ENCODE measurements at regions not wholly inside any gene's neighbourhood (a gene's known extent, or its start where the extent isn't known, plus 50 kb on each side); places are given as distances from the start of the nearest gene placed in this dataset.

- no peaks in the 10 kb centered on the region for H3K36me3 Mint-ChIP-seq
- no peak overlapping the region for H3K4me3 Mint-ChIP-seq
- peaks cover 2% of the 10 kb centered on the region for H3K27me3 Mint-ChIP-seq
- peaks cover 0 to 5% (median 0%) of the 10 kb centered on the region in 3 donors for H3K4me1 Mint-ChIP-seq
- peaks cover 2 to 7% (median 3%) of the 10 kb centered on the region in 3 donors for H3K9me3 Mint-ChIP-seq
- H3K27ac Mint-ChIP-seq = no peak overlapping the region
Measured at GRCh38 chr11:69370984-69371709, 77.2 kb downstream of the MYEOV start.

DNA sequence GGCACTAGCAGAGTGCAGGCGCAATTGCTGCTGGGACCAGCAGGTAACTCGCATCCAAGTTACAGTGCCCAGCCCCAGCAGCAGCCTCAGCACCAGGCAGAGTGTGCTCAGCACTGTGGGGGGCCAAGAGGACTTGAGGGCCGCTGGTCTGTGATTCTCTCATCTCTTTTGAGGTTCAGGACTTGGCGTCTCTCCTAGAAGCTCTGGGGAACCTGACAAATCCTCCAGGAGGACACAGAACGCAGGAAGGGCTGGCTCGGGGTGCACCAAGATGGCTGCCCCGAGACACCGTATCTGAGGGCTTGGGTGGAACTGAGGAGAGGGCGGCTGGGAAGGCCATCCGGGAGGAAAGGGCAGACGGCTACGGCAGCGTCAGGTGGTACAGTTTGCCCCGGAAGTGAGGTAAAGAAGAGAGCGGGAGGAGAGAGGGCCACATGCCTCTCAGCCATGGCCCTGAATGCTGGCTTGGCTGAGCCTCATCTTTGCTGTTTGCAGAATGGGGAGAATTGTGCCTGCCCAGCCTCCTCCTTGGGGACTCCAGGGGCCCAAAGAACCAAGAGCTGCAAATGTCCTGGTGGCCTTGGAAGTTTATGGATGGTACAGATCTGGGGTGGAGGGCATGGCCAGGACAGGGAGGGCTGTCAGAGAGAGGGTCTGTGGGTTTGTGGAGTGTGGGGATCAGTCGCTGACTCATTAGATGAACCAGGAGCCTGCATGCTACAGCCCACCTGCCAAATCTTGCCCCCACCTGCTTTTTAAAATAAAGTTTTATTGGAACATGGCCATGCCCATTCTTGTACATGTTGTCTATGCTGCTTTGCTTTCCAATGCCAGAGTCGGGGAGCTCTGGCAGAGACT lies 78.0 kb downstream of the MYEOV start:
- no peaks in the 10 kb centered on the region for H3K36me3 Mint-ChIP-seq

GRCh38 chr11:69372589-69373250 lies 78.8 kb downstream of the MYEOV start:
- H3K27me3 Mint-ChIP-seq = peaks cover 2% of the 10 kb centered on the region

More for the DNA sequence above, 78.0 kb downstream of the MYEOV start:
- H3K4me1 Mint-ChIP-seq = peaks cover 0 to 5% (median 0%) of the 10 kb centered on the region in 3 donors
- H3K9me3 Mint-ChIP-seq = peaks cover 2 to 7% (median 3%) of the 10 kb centered on the region in 3 donors
- H3K27ac Mint-ChIP-seq = peak overlapping the region in 1 of 3 donors; percentile 73
- H3K27me3 Mint-ChIP-seq = peaks cover 2% of the 10 kb centered on the region
- no peak overlapping the region for H3K4me3 Mint-ChIP-seq

DNA sequence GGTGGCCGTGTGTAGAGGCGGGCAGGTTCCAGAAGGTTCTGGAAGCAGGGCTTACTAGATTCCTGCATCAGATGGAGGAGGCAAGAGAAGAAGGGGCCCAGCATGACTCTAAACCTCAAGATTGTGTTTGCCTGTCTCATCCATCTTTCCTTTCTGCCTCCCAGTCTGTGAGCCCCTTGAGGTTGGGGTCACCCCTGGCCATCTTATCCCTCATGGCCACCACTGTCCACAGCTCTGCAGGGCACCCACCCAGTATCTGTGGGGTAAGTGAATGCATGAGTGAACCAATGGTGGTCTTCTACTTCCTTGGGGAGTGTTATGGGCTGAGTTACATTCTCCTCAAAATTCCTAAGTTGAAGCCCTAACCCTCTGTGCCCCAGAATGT lies 79.3 kb downstream of the MYEOV start:
- Mint-ChIP-seq H3K36me3 (no peaks in the 10 kb centered on the region), H3K27ac (no peak overlapping the region), H3K4me3 (no peak overlapping the region), H3K27me3 (peaks cover 2% of the 10 kb centered on the region), H3K4me1 (peaks cover 0 to 5% (median 0%) of the 10 kb centered on the region in 3 donors), H3K9me3 (peaks cover 2 to 7% (median 3%) of the 10 kb centered on the region in 3 donors)

More at GRCh38 chr11:69372589-69373250, 78.8 kb downstream of the MYEOV start:
- peaks cover 0 to 5% (median 0%) of the 10 kb centered on the region in 3 donors for H3K4me1 Mint-ChIP-seq
- H3K9me3 Mint-ChIP-seq = peaks cover 2 to 7% (median 3%) of the 10 kb centered on the region in 3 donors
- no peaks in the 10 kb centered on the region for H3K36me3 Mint-ChIP-seq
- no peak overlapping the region for H3K4me3 Mint-ChIP-seq
- H3K27ac Mint-ChIP-seq = no peak overlapping the region

DNA sequence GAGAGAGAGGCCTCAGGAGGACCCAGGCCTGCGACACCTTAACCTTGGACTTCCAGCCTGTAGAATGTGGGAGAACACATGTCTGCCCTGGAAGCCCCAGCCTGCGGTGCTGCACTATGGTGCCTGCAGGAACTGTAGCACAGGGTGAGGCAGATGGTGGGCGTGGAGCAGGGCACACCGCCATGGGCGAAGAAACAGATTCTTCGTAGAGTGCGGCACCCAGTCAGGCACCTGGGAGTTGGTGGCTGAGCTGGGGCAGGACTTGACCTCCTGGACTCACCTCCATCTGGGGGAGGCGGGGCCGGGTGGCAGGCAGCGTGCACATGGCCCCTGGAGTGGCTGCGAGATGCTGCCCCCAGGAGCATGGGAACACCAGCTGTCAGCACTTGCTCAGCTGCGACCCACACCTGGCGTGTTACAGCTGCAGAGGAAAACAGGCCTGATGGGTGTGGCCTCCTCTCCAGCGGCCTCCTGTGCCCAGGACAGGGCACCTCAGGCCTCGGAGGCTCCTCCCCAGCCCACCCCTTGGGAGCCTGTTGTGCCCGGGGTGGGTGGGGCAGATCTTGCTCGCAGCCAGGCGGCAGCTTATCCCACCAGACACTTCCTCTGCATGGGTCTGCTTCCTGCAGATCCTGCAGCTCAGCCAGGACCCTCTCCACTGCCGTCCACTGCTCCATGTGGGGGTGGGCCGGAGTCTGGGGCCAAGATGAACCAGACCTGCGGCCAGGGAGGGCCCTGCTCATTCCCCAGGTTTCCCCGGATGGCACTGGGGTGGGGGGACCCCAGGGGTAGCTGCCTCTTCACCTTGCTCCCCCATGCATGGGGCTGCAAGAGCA lies 80.4 kb downstream of the MYEOV start:
- H3K9me3 Mint-ChIP-seq = peaks cover under 1 to 3% (median 2%) of the 10 kb centered on the region in 3 donors
- no peaks in the 10 kb centered on the region for H3K36me3 Mint-ChIP-seq
- H3K4me1 Mint-ChIP-seq = peaks cover 0 to 5% (median 0%) of the 10 kb centered on the region in 3 donors
- no peak overlapping the region for H3K4me3 Mint-ChIP-seq
- peaks cover 2% of the 10 kb centered on the region for H3K27me3 Mint-ChIP-seq
- peak overlapping the region in 1 of 3 donors; percentile 23 for H3K27ac Mint-ChIP-seq

DNA sequence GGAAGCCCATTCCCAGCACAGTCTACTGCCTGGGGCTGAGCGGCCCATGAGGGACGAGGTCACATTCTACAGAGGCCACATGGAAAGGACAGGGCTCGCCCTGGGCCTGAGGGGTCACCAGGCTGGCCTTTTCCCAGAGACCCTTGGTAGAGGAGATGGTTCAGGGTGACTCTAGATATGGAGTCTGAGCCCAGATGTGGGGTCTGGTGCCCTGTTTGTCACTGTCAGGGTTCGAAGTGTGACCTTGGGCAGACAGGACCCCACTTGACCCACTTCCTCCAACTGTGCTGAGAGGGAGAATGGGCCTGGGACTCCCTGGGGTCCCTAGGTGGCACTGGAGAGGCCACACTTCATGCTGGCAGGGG lies 81.0 kb downstream of the MYEOV start:
- peaks cover 0 to 5% (median 0%) of the 10 kb centered on the region in 3 donors for H3K4me1 Mint-ChIP-seq
- H3K4me3 Mint-ChIP-seq = no peak overlapping the region
- H3K27ac Mint-ChIP-seq = no peak overlapping the region
- no peaks in the 10 kb centered on the region for H3K36me3 Mint-ChIP-seq
- H3K9me3 Mint-ChIP-seq = peaks cover 0 to 3% (median 0%) of the 10 kb centered on the region in 3 donors
- H3K27me3 Mint-ChIP-seq = peaks cover 2% of the 10 kb centered on the region

- Mint-ChIP-seq H3K4me1 (peaks cover 0 to 5% (median 0%) of the 10 kb centered on the region in 3 donors), H3K9me3 (peaks cover 0 to 1% (median 0%) of the 10 kb centered on the region in 3 donors), H3K27ac (no peak overlapping the region)
Measured at GRCh38 chr11:69375316-69376154, 81.6 kb downstream of the MYEOV start.

GRCh38 chr11:69376155-69377028 lies 82.4 kb downstream of the MYEOV start:
- peaks cover 0 to 1% (median 0%) of the 10 kb centered on the region in 3 donors for H3K9me3 Mint-ChIP-seq
- no peaks in the 10 kb centered on the region for H3K36me3 Mint-ChIP-seq
- H3K4me3 Mint-ChIP-seq = no peak overlapping the region
- peaks cover 0 to 5% (median 0%) of the 10 kb centered on the region in 3 donors for H3K4me1 Mint-ChIP-seq
- peaks cover 2% of the 10 kb centered on the region for H3K27me3 Mint-ChIP-seq
- H3K27ac Mint-ChIP-seq = no peak overlapping the region

More at GRCh38 chr11:69375316-69376154, 81.6 kb downstream of the MYEOV start:
- peaks cover 2% of the 10 kb centered on the region for H3K27me3 Mint-ChIP-seq
- no peaks in the 10 kb centered on the region for H3K36me3 Mint-ChIP-seq
- H3K4me3 Mint-ChIP-seq = no peak overlapping the region

- H3K27ac Mint-ChIP-seq = no peak overlapping the region
- H3K4me1 Mint-ChIP-seq = peaks cover 0 to 5% (median 0%) of the 10 kb centered on the region in 3 donors
- H3K9me3 Mint-ChIP-seq = no peaks in the 10 kb centered on the region
- no peaks in the 10 kb centered on the region for H3K36me3 Mint-ChIP-seq
- no peak overlapping the region for H3K4me3 Mint-ChIP-seq
- no peaks in the 10 kb centered on the region for H3K27me3 Mint-ChIP-seq
Measured at GRCh38 chr11:69377029-69377952, 83.3 kb downstream of the MYEOV start.

DNA sequence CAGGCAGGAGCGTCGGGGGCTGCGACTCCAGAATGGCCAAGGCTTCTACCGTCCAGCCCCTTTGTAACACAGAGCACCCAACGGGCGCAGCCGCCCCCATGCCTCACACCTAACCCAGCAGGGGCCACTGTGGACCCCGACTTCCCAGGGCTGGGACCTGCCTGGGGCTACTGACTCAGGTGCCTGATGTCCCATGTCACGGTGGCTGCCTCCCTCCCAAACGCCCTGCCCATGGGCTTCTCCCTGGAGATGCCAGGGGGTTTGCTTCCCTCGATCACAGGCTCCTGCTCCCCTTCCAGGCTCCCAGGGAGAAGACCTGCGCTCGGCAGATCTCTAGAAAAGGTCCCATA lies 84.0 kb downstream of the MYEOV start:
- Mint-ChIP-seq H3K9me3 (no peaks in the 10 kb centered on the region), H3K4me1 (peaks cover 0 to 5% (median 0%) of the 10 kb centered on the region in 3 donors), H3K27me3 (no peaks in the 10 kb centered on the region), H3K36me3 (no peaks in the 10 kb centered on the region), H3K4me3 (no peak overlapping the region), H3K27ac (no peak overlapping the region)

- peaks cover 0 to 5% (median 0%) of the 10 kb centered on the region in 3 donors for H3K4me1 Mint-ChIP-seq
- H3K27ac Mint-ChIP-seq = no peak overlapping the region
- H3K27me3 Mint-ChIP-seq = no peaks in the 10 kb centered on the region
- no peaks in the 10 kb centered on the region for H3K36me3 Mint-ChIP-seq
- H3K4me3 Mint-ChIP-seq = no peak overlapping the region
- no peaks in the 10 kb centered on the region for H3K9me3 Mint-ChIP-seq
Measured at GRCh38 chr11:69378303-69379141, 84.6 kb downstream of the MYEOV start.

Data from IgD-negative memory B cell (primary cell).